SK-N-SH treated with all-trans-retinoic acid at 6 μM for 48 hours (cell line): ENCODE measurements at regions not wholly inside any gene's neighbourhood (a gene's known extent, or its start where the extent isn't known, plus 50 kb on each side); places are given as distances from the start of the nearest gene placed in this dataset.

ENCODE experiments used
- ZFP30 ChIP-seq: fragments of 450-650 bp; formaldehyde crosslinking; IDR thresholded peaks from 2 replicates; pipeline ENCODE4 v1.5.0; 2022; ENCODE audit warnings: mild to moderate bottlenecking, moderate library complexity
- ZNF565 ChIP-seq: fragments of 450-650 bp; formaldehyde crosslinking; conservative IDR thresholded peaks from 2 replicates; pipeline ENCODE4 v1.5.0; 2020; ENCODE audit warnings: low read depth, mild to moderate bottlenecking, moderate library complexity

DNA sequence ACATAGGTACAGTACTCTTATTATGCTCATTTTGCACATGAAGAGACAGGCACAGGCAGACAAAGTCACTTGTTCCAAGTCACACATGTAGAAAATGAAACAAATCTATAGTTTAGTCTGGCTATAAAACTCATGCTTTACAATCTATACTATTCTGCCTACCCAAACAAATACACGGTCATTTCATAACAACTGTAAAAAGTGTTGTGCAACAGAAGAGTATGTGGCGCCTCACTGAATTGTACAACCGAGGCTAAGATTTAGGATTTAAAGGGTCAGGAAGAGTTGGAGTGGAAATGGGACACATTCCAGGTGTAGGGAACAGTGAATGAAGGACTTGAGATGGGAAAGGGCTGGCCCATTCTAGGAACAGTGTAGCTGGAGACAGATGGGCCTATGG lies 82.9 kb upstream of the TRIO start:
- TF ChIP-seq ZFP30 (CRISPR knock-in tag) (no peak), ZNF565 (CRISPR knock-in tag) (no peak)
